ENCODE measurements at regions not wholly inside any gene's neighbourhood (a gene's known extent, or its start where the extent isn't known, plus 50 kb on each side); places are given as distances from the start of the nearest gene placed in this dataset.

DNA sequence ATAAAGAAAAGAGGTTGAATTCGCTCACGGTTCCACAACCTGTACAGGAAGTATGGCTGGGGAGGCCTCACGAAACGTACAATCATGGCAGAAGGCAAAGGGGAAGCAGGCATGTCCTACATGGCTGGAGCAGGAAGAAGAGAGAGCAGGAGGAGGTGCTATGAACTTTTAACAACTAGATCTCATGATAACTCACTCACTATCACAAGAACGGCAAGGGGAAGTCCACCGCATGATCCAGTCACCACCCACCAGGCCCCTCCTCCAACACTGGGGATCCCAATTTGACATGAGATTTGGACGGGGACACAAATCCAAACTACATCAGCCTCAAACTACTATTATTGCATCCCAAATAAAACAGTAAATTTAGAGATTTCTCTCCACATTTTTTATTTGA, 53.6 kb upstream of the CST7 start:
- no peak for ATAC-seq
- ChIA-PET CTCF (interaction anchor here (0.6 to 0.9 kb wide), 2 partner anchors 35 to 114 kb away, joined by 3 read pairs; no protein-coding TSS in a partner anchor), POLR2A (no interaction called here)
- no peaks in the 10 kb centered on the region for H3K9me3 ChIP-seq
- H3K4me1 ChIP-seq, result no peaks in the 10 kb centered on the region
- no peak overlapping the region for H3K27ac ChIP-seq
- DNase-seq (ENCODE audit: low read depth in 1 of 2, low spot score in 1 of 2), result no peak
- H3K4me2 ChIP-seq, result no peak overlapping the region
- TF ChIP-seq RCOR1 (IDR thresholded peaks at IDR 0.05; ENCODE audit: low read depth, low read length) (no peak), EHMT2 (IDR thresholded peaks at IDR 0.05; ENCODE audit: low read depth) (no peak)
- WGBS (ENCODE audit: missing lambda C conversion rate), result 49% methylated on average over 7 of the region's 7 CpGs
- H3K4me3 ChIP-seq, result no peak overlapping the region
- no peak for FAIRE-seq

DNA sequence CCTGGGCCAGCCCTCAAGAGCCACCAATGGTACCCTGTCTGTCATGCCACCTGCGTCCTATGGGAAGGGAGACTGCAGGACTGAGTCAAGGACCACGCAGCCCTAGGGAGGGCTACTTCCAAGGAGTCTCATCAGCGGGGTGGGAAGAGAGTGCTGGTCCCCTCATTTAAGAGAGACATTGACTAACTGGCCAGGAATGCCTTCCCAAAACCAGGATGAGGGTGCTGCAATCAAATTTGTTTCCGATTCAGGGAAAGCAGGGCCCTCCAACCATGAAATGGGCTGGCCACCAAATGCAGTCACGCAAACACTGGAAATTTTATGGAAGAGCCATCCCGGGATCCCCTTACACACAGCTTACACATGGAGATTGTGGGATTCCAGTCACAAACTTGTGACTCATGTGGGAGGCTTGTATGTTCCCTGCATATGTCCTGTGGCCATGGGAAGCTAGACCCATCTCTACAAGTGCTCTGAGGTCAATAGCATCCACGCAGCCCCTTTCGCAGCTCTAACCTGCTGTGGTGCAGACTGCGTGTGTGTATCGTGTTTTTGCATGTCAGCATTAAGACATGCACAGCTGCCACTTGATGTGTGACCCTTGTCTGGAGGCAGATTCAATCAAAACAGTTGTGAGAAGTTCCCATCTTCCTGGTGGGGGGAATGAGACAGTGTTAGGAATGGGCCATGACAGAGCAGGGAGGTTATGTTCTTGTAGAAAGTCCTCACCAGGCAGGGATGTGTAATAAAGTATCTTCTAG, 53.0 kb upstream of the CST7 start:
- Histone ChIP-seq H3K4me3 (no peak overlapping the region), H3K9me3 (no peaks in the 10 kb centered on the region), H3K4me2 (no peak overlapping the region), H3K27ac (no peak overlapping the region), H3K4me1 (no peaks in the 10 kb centered on the region)
- POLR2A ChIA-PET, result no interaction called here
- no peak for FAIRE-seq
- no peak for DNase-seq (ENCODE audit: low read depth in 1 of 2, low spot score in 1 of 2)
- TF ChIP-seq ZSCAN20 (CRISPR knock-in tag; IDR thresholded peaks at IDR 0.05) (no peak), MAFK (IDR thresholded peaks at IDR 0.05; ENCODE audit: partially characterized antibody) (peak; percentile 63), RFX5 (IDR thresholded peaks at IDR 0.05) (no peak), POLR2AphosphoS2 (conservative IDR thresholded peaks at IDR 0.05; ENCODE audit: low read length) (no peak)
- WGBS (ENCODE audit: missing lambda C conversion rate), result 37% methylated on average over 10 of the region's 10 CpGs
- no peak for ATAC-seq
- CTCF ChIA-PET, result interaction anchor here (0.6 to 1.1 kb wide), 2 partner anchors 36 to 113 kb away, joined by 3 to 4 read pairs; no protein-coding TSS in a partner anchor

GRCh38 chr20:24896984-24897383, 52.1 kb upstream of the CST7 start:
- POLR2A ChIA-PET, result no interaction called here
- DNase-seq (ENCODE audit: low read depth in 1 of 2, low spot score in 1 of 2) (no peak), ATAC-seq (no peak), FAIRE-seq (no peak)
- H3K9me3 ChIP-seq, result no peaks in the 10 kb centered on the region
- no peak overlapping the region for H3K27ac ChIP-seq
- no peak for TF ChIP-seq FOSL2 (IDR thresholded peaks at IDR 0.05)
- no peak for TF ChIP-seq FOSL2 (CRISPR knock-in tag; IDR thresholded peaks at IDR 0.05)
- no peak for TF ChIP-seq CBX2 (IDR thresholded peaks at IDR 0.05; ENCODE audit: borderline replicate concordance, low read depth)
- H3K4me2 ChIP-seq, result no peak overlapping the region
- CTCF ChIA-PET, result interaction anchor here (1.1 to 1.7 kb wide), 2 partner anchors 21 to 114 kb away, joined by 4 to 6 read pairs; no protein-coding TSS in a partner anchor
- WGBS (ENCODE audit: missing lambda C conversion rate), result 26% methylated on average over 5 of the region's 5 CpGs
- no peak overlapping the region for H3K4me3 ChIP-seq
- H3K4me1 ChIP-seq, result no peaks in the 10 kb centered on the region

DNA sequence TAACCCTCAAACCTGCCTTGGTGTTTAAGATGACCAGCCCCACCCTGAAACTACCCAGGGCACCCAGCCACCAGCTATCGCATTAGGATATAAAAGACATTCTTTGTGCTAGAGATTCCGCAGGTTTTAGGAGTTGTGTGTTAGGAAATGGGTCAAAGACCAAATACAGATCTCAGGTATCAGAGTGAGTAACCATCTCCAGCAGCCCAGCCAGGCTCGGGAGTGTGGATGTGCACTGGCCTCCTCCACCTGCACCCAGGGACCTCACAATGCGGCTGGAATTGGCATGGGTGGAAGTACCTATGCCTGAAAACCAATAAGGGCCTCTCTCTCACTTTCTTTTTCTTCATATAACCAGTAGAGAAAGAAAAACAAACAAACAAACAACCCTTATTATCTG, 51.1 kb upstream of the CST7 start:
- CTCF ChIA-PET, result interaction anchor here (0.7 to 1.8 kb wide), 4 partner anchors 18 to 966 kb away, joined by 3 to 6 read pairs (median 3); no protein-coding TSS in a partner anchor
- WGBS (ENCODE audit: missing lambda C conversion rate), result 41% methylated on average over 4 of the region's 4 CpGs

More for the DNA sequence above, 51.1 kb upstream of the CST7 start:
- Histone ChIP-seq H3K4me1 (no peaks in the 10 kb centered on the region), H3K9me3 (no peaks in the 10 kb centered on the region), H3K4me3 (no peak overlapping the region), H3K4me2 (no peak overlapping the region), H3K27ac (no peak overlapping the region)
- DNase-seq (ENCODE audit: low read depth in 1 of 2, low spot score in 1 of 2), result no peak
- POLR2A ChIA-PET, result no interaction called here
- ATAC-seq, result no peak
- TF ChIP-seq NFE2L2 (conservative IDR thresholded peaks at IDR 0.05; ENCODE audit: low read length) (no peak), POLR2A (IDR thresholded peaks at IDR 0.05; ENCODE audit: low read length) (no peak), TP53 (CRISPR knock-in tag; IDR thresholded peaks at IDR 0.05) (no peak), CBX8 (IDR thresholded peaks at IDR 0.05) (no peak), CEBPB (IDR thresholded peaks at IDR 0.05) (no peak), MYC (IDR thresholded peaks at IDR 0.05; ENCODE audit: borderline replicate concordance, low read length) (no peak), CBX2 (IDR thresholded peaks at IDR 0.05; ENCODE audit: borderline replicate concordance, low read depth) (no peak), RARB (CRISPR knock-in tag; IDR thresholded peaks at IDR 0.05) (no peak), FOSB (CRISPR knock-in tag; IDR thresholded peaks at IDR 0.05) (no peak), E2F6 (IDR thresholded peaks at IDR 0.05; ENCODE audit: borderline replicate concordance, low read depth) (no peak), FOSL2 (IDR thresholded peaks at IDR 0.05) (no peak), FOSL2 (CRISPR knock-in tag; IDR thresholded peaks at IDR 0.05) (no peak)
- TF ChIP-seq, protein P1, sequence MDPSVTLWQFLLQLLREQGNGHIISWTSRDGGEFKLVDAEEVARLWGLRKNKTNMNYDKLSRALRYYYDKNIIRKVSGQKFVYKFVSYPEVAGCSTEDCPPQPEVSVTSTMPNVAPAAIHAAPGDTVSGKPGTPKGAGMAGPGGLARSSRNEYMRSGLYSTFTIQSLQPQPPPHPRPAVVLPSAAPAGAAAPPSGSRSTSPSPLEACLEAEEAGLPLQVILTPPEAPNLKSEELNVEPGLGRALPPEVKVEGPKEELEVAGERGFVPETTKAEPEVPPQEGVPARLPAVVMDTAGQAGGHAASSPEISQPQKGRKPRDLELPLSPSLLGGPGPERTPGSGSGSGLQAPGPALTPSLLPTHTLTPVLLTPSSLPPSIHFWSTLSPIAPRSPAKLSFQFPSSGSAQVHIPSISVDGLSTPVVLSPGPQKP (IDR thresholded peaks at IDR 0.05; ENCODE audit: low read depth, low read length), result no peak
- no peak for FAIRE-seq

Data from A549 (cell line).